ENCODE measurements at regions not wholly inside any gene's neighbourhood (a gene's known extent, or its start where the extent isn't known, plus 50 kb on each side); places are given as distances from the start of the nearest gene placed in this dataset.

- TF ChIP-seq CTCF (IDR thresholded peaks at IDR 0.05; ENCODE audit: low read depth, low read length) = no peak
- no peak overlapping the region for H3K4me3 ChIP-seq (ENCODE audit: low read depth, low read length)
These were observed 297.9 kb downstream of the NDFIP2 start for GRCh38 chr13:79778741-79779460.

- H3K4me3 ChIP-seq (ENCODE audit: low read depth, low read length) = no peak overlapping the region
- TF ChIP-seq CTCF (IDR thresholded peaks at IDR 0.05; ENCODE audit: low read depth, low read length) = no peak
These were observed 296.5 kb downstream of the NDFIP2 start for GRCh38 chr13:79777504-79777903.

- no peak for TF ChIP-seq CTCF (IDR thresholded peaks at IDR 0.05; ENCODE audit: low read depth, low read length)
- no peak overlapping the region for H3K4me3 ChIP-seq (ENCODE audit: low read depth, low read length)
These were observed 295.8 kb downstream of the NDFIP2 start for GRCh38 chr13:79776531-79777295.

- TF ChIP-seq CTCF (IDR thresholded peaks at IDR 0.05; ENCODE audit: low read depth, low read length) = peak; percentile 61
These were observed 294.9 kb downstream of the NDFIP2 start for GRCh38 chr13:79775830-79776229.

GRCh38 chr13:79772811-79773210 lies 291.9 kb downstream of the NDFIP2 start:
- TF ChIP-seq CTCF (IDR thresholded peaks at IDR 0.05; ENCODE audit: low read depth, low read length) = no peak
- H3K4me3 ChIP-seq (ENCODE audit: low read depth, low read length) = no peak overlapping the region

More at GRCh38 chr13:79775830-79776229, 294.9 kb downstream of the NDFIP2 start:
- no peak overlapping the region for H3K4me3 ChIP-seq (ENCODE audit: low read depth, low read length)

- H3K4me3 ChIP-seq (ENCODE audit: low read depth, low read length) = no peak overlapping the region
- TF ChIP-seq CTCF (IDR thresholded peaks at IDR 0.05; ENCODE audit: low read depth, low read length) = no peak
These were observed 290.5 kb downstream of the NDFIP2 start for GRCh38 chr13:79771493-79771892.

GRCh38 chr13:79770056-79770455 lies 289.1 kb downstream of the NDFIP2 start:
- H3K4me3 ChIP-seq (ENCODE audit: low read depth, low read length) = no peak overlapping the region
- no peak for TF ChIP-seq CTCF (IDR thresholded peaks at IDR 0.05; ENCODE audit: low read depth, low read length)

Measured in WI38 (cell line).